ENCODE measurements at regions not wholly inside any gene's neighbourhood (a gene's known extent, or its start where the extent isn't known, plus 50 kb on each side); places are given as distances from the start of the nearest gene placed in this dataset.

DNA sequence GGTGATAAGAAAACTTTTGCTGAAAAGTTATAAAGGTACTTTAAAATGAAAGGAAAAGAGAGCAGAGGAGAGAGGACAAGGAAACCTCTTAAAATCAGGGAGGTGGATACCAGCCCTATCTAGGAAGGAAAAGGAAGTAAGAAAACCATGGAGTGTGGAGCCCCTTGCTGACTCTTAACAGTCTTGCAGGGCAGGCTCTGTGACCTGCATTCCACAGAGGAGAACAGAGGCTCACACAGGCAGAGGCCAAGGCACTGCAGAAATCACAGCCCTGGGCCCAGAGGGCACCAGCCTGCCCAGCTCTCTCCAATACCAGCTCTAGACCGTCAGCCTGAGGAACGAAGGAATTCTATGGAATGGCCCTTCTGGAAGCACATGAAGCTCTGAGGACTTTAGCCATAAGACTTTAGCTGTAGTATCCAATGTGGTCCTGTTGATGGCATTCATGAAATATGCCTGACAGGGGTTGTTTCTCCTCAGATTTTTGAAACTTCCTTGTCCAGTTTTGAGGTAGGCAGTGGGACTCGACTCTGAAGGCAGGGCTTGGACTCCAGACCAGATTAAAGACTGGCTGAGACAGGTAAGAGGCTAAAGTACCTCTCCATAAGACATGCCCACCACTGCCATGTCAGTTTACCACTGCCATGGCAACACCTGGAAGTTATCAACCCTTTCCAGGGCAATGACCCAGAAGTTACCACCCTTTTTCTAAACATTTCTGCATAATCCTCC, 216.3 kb downstream of the ANAPC1 start:
- H3K27me3 ChIP-seq (ENCODE audit: control insufficient read depth in 2 of 2, insufficient read depth in 2 of 2, low read length in 2 of 2) = no peaks in the 10 kb centered on the region
- no peaks in the 10 kb centered on the region for H3K79me2 ChIP-seq (ENCODE audit: control insufficient read depth, insufficient read depth, low read length)
- no peak overlapping the region for H3K27ac ChIP-seq (ENCODE audit: insufficient read depth, low read depth, low read length)
- TF ChIP-seq, protein P1, sequence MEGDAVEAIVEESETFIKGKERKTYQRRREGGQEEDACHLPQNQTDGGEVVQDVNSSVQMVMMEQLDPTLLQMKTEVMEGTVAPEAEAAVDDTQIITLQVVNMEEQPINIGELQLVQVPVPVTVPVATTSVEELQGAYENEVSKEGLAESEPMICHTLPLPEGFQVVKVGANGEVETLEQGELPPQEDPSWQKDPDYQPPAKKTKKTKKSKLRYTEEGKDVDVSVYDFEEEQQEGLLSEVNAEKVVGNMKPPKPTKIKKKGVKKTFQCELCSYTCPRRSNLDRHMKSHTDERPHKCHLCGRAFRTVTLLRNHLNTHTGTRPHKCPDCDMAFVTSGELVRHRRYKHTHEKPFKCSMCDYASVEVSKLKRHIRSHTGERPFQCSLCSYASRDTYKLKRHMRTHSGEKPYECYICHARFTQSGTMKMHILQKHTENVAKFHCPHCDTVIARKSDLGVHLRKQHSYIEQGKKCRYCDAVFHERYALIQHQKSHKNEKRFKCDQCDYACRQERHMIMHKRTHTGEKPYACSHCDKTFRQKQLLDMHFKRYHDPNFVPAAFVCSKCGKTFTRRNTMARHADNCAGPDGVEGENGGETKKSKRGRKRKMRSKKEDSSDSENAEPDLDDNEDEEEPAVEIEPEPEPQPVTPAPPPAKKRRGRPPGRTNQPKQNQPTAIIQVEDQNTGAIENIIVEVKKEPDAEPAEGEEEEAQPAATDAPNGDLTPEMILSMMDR (IDR thresholded peaks at IDR 0.05; ENCODE audit: extremely low read depth in 1 of 2, insufficient read depth in 1 of 2, low read depth in 1 of 2, low read length in 2 of 2) = peak; percentile 37 to 58
- TF ChIP-seq MYC (IDR thresholded peaks at IDR 0.05; ENCODE audit: low read depth, low read length) = no peak
- ChIA-PET POLR2A (no interaction called here), CTCF (interaction anchor here (0.6 to 2.3 kb wide), 7 partner anchors 9 to 855 kb away, joined by 3 to 8 read pairs (median 3); partner anchors contain the start of gene BCL2L11)
- no peaks in the 10 kb centered on the region for H3K9me1 ChIP-seq (replicated peaks; ENCODE audit: control insufficient read depth, extremely low read depth, insufficient read depth, low read length)
- H3K9me3 ChIP-seq (replicated peaks; ENCODE audit: control insufficient read depth, insufficient read depth, low read length) = no peaks in the 10 kb centered on the region
- intact Hi-C loops (cut with micrococcal nuclease) = loop anchor here (1.0 kb wide), 2 partner anchors 35 to 550 kb away; no protein-coding TSS in a partner anchor
- no peaks in the 10 kb centered on the region for H4K20me1 ChIP-seq (replicated peaks; ENCODE audit: control insufficient read depth, extremely low read depth, insufficient read depth, low read length)
- H3K4me1 ChIP-seq (ENCODE audit: control insufficient read depth, extremely low read depth, insufficient read depth, low read length) = peaks cover 3% of the 10 kb centered on the region
- H3K9ac ChIP-seq (replicated peaks; ENCODE audit: extremely low read depth, insufficient read depth, low read length) = no peak overlapping the region
- dilution Hi-C loops (cut with MboI; ENCODE audit: extremely low pct_ligation_motif_present, low sequenced_read_pairs) = no loop called here
- peak; percentile 73 for DNase-seq (ENCODE audit: low read depth, low spot score)
- no peak overlapping the region for H3K4me3 ChIP-seq (replicated peaks in 1 of 3; ENCODE audit: insufficient read depth in 1 of 3, low read depth in 1 of 3, low read length in 3 of 3)
- peak; percentile 77 for FAIRE-seq
- BruUV-seq (replicated peaks) = no TSS peak
- no peak overlapping the region for H3K4me2 ChIP-seq (ENCODE audit: insufficient read depth, low read length)
- no peaks in the 10 kb centered on the region for H3K36me3 ChIP-seq (ENCODE audit: control insufficient read depth in 2 of 2, extremely low read depth in 1 of 2, insufficient read depth in 2 of 2, low read length in 2 of 2)
- no peak overlapping the region for H2AFZ ChIP-seq (ENCODE audit: low read depth, low read length)

DNA sequence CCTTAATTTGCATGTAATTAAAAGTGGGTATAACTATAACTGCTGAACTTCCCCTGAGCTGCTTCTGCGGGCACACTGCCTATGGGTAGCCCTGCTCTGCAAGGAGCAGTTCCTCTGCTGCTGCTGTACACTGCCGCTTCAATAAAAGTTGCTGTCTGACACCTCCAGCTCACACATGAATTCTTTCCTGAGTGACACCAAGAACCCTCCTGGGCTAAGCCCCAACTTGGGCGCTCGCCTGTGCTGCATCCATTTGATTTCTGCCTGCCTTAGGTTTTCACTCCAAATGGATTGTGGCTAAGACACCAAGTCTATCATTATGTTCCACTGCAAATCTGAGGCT, 215.7 kb downstream of the ANAPC1 start:
- no peaks in the 10 kb centered on the region for H3K79me2 ChIP-seq (ENCODE audit: control insufficient read depth, insufficient read depth, low read length)
- H4K20me1 ChIP-seq (replicated peaks; ENCODE audit: control insufficient read depth, extremely low read depth, insufficient read depth, low read length) = no peaks in the 10 kb centered on the region
- dilution Hi-C loops (cut with MboI; ENCODE audit: extremely low pct_ligation_motif_present, low sequenced_read_pairs) = no loop called here
- no peak overlapping the region for H3K9ac ChIP-seq (replicated peaks; ENCODE audit: extremely low read depth, insufficient read depth, low read length)
- DNase-seq (ENCODE audit: low read depth, low spot score) (no peak), FAIRE-seq (no peak)
- CTCF ChIA-PET = interaction anchor here (0.6 to 2.3 kb wide), 6 partner anchors 9 to 856 kb away, joined by 3 to 8 read pairs (median 4); partner anchors contain the start of gene BCL2L11
- POLR2A ChIA-PET = interaction anchor here (0.6 kb wide), 1 partner anchor 43 kb away, joined by 4 read pairs; no protein-coding TSS in a partner anchor
- intact Hi-C loops (cut with micrococcal nuclease) = no loop called here
- TF ChIP-seq POLR2A (IDR thresholded peaks at IDR 0.05; ENCODE audit: low read depth, low read length) (no peak), MYC (IDR thresholded peaks at IDR 0.05; ENCODE audit: low read depth, low read length) (no peak), FOS (IDR thresholded peaks at IDR 0.05; ENCODE audit: borderline replicate concordance, insufficient read depth, low read length) (no peak), POLR2AphosphoS5 (IDR thresholded peaks at IDR 0.05; ENCODE audit: insufficient read depth, low read depth, low read length) (no peak), GATA2 (IDR thresholded peaks at IDR 0.05; ENCODE audit: insufficient read depth, insufficient read length, low read depth, low read length) (no peak), EZH2 (IDR thresholded peaks at IDR 0.05; ENCODE audit: borderline replicate concordance, low read depth, low read length, severe bottlenecking) (no peak), JUN (IDR thresholded peaks at IDR 0.05; ENCODE audit: borderline replicate concordance, insufficient read depth, insufficient read length, low read depth) (no peak)
- TF ChIP-seq, protein P1 (IDR thresholded peaks at IDR 0.05; ENCODE audit: extremely low read depth in 1 of 2, insufficient read depth in 1 of 2, low read depth in 1 of 2, low read length in 2 of 2) = no peak
- TF ChIP-seq, protein P2, sequence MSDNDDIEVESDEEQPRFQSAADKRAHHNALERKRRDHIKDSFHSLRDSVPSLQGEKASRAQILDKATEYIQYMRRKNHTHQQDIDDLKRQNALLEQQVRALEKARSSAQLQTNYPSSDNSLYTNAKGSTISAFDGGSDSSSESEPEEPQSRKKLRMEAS (IDR thresholded peaks at IDR 0.05; ENCODE audit: insufficient read depth, insufficient read length) = no peak
- H3K9me3 ChIP-seq (replicated peaks; ENCODE audit: control insufficient read depth, insufficient read depth, low read length) = no peaks in the 10 kb centered on the region
- no peaks in the 10 kb centered on the region for H3K9me1 ChIP-seq (replicated peaks; ENCODE audit: control insufficient read depth, extremely low read depth, insufficient read depth, low read length)
- H3K4me1 ChIP-seq (ENCODE audit: control insufficient read depth, extremely low read depth, insufficient read depth, low read length) = peaks cover 3% of the 10 kb centered on the region
- no peak overlapping the region for H2AFZ ChIP-seq (ENCODE audit: low read depth, low read length)
- no peaks in the 10 kb centered on the region for H3K27me3 ChIP-seq (ENCODE audit: control insufficient read depth in 2 of 2, insufficient read depth in 2 of 2, low read length in 2 of 2)
- H3K4me3 ChIP-seq (replicated peaks in 1 of 3; ENCODE audit: insufficient read depth in 1 of 3, low read depth in 1 of 3, low read length in 3 of 3) = no peak overlapping the region
- BruUV-seq (replicated peaks) = no TSS peak
- H3K4me2 ChIP-seq (ENCODE audit: insufficient read depth, low read length) = no peak overlapping the region
- no peak overlapping the region for H3K27ac ChIP-seq (ENCODE audit: insufficient read depth, low read depth, low read length)
- no peaks in the 10 kb centered on the region for H3K36me3 ChIP-seq (ENCODE audit: control insufficient read depth in 2 of 2, extremely low read depth in 1 of 2, insufficient read depth in 2 of 2, low read length in 2 of 2)
